CD4-positive, alpha-beta memory T cell (primary cell): ENCODE measurements at regions not wholly inside any gene's neighbourhood (a gene's known extent, or its start where the extent isn't known, plus 50 kb on each side); places are given as distances from the start of the nearest gene placed in this dataset.
A peak's percentile ranks its signal among the peaks of the same experiment; 100 is the strongest.
"Not testable (repeated sequence)": the region's sequence is repeated elsewhere in the genome, so short reads cannot be mapped to it uniquely, and the experiment has no call there.

Source experiments
- CTCF ChIA-PET: fragments of 350-600 bp; sonication (Branson Sonifier 250); formaldehyde crosslinking; loops from one replicate; lab custom pipeline; 2021; ENCODE audit warnings: inconsistent platforms; ENCODE audit not compliant: partially characterized antibody; lab: Charles Lee
- POLR2A ChIA-PET: fragments of 350-600 bp; sonication (Branson Sonifier 250); formaldehyde crosslinking; loops from one replicate; lab custom pipeline; 2021; ENCODE audit not compliant: partially characterized antibody; lab: Charles Lee
- DNase-seq, 5 donors: peaks; one replicate each; pipeline versions ENCODE4 v3.0.0 to v3.0.0-alpha.2; 2020 to 2022; ENCODE audit warnings: mixed read lengths in 1 of 5
- H3K27ac ChIP-seq: one replicate; pipeline ENCODE4 v1.7.0; 2013; ENCODE audit warnings: low read depth, low read length
- H3K27me3 ChIP-seq: 2 replicates; pipeline ENCODE4 v1.7.0; 2013; ENCODE audit warnings: mild to moderate bottlenecking, low read length, moderate library complexity; ENCODE audit not compliant: insufficient read depth
- H3K36me3 ChIP-seq: 2 replicates; pipeline ENCODE4 v1.7.0; 2013; ENCODE audit warnings: mild to moderate bottlenecking, low read length, moderate library complexity; ENCODE audit not compliant: insufficient read depth
- H3K4me1 ChIP-seq: 2 replicates; pipeline ENCODE4 v1.7.0; 2013; ENCODE audit warnings: mild to moderate bottlenecking, low read length, moderate library complexity; ENCODE audit not compliant: insufficient read depth
- H3K4me3 ChIP-seq, 2 donors: one replicate each; pipeline ENCODE4 v1.7.0; 2013; ENCODE audit warnings: low read length in 2 of 2, mild to moderate bottlenecking in 1 of 2
- H3K9me3 ChIP-seq, 2 donors: one replicate each; pipeline ENCODE4 v1.7.0; 2013; ENCODE audit warnings: low read length in 2 of 2, control low read depth in 1 of 2; ENCODE audit not compliant: control insufficient read depth in 1 of 2
- H3K27ac Mint-ChIP-seq, 7 donors: one replicate each; pipeline ENCODE4 v1.8.0; 2020 to 2021; ENCODE audit warnings: mixed read lengths in 7 of 7, mild to moderate bottlenecking in 6 of 7, inconsistent platforms in 3 of 7, moderate library complexity in 3 of 7
- H3K27me3 Mint-ChIP-seq, 2 donors: one replicate each; pipeline ENCODE4 v1.8.0; 2020 to 2021; ENCODE audit warnings: mixed read lengths in 2 of 2
- H3K36me3 Mint-ChIP-seq, 2 donors: one replicate each; pipeline ENCODE4 v1.8.0; 2020 to 2021; ENCODE audit warnings: mixed read lengths in 2 of 2, inconsistent platforms in 1 of 2, mild to moderate bottlenecking in 1 of 2
- H3K4me1 Mint-ChIP-seq, 4 donors: one replicate each; pipeline ENCODE4 v1.8.0; 2020 to 2021; ENCODE audit warnings: mixed read lengths in 4 of 4, mild to moderate bottlenecking in 1 of 4
- H3K4me3 Mint-ChIP-seq, 8 donors: one replicate each; pipeline ENCODE4 v1.8.0; 2020 to 2021; ENCODE audit warnings: mixed read lengths in 8 of 8, mild to moderate bottlenecking in 7 of 8, moderate library complexity in 6 of 8, inconsistent platforms in 3 of 8
- H3K9me3 Mint-ChIP-seq, 8 donors: one replicate each; pipeline ENCODE4 v1.8.0; 2020 to 2021; ENCODE audit warnings: mixed read lengths in 8 of 8, mild to moderate bottlenecking in 5 of 8, inconsistent platforms in 3 of 8, moderate library complexity in 1 of 8
- intact Hi-C: fragments of 100-400 bp; cut with micrococcal nuclease; formaldehyde crosslinking; loops from one replicate; pipeline ENCODE4 v1.15.1; 2023

- H3K4me1 ChIP-seq, H3K9me3 ChIP-seq, H3K36me3 Mint-ChIP-seq, H3K27ac ChIP-seq, H3K27ac Mint-ChIP-seq, H3K27me3 Mint-ChIP-seq, POLR2A ChIA-PET, H3K4me3 Mint-ChIP-seq, H3K4me1 Mint-ChIP-seq, H3K4me3 ChIP-seq, H3K27me3 ChIP-seq, DNase-seq, H3K36me3 ChIP-seq, intact Hi-C loops: not testable (repeated sequence)
- CTCF ChIA-PET, result interaction anchor here (1.1 kb wide), 1 partner anchor 15 kb away, joined by 3 read pairs; no protein-coding TSS in a partner anchor
- H3K9me3 Mint-ChIP-seq, result peaks cover 2 to 28% (median 7%) of the 10 kb centered on the region in 8 donors
Measured at GRCh38 chr3:20560446-20560845, 374.4 kb upstream of the SGO1 start.

GRCh38 chr3:20558161-20558560, 372.2 kb upstream of the SGO1 start:
- no peaks in the 10 kb centered on the region for H3K36me3 Mint-ChIP-seq
- Histone ChIP-seq H3K4me3 (no peak overlapping the region), H3K36me3 (no peaks in the 10 kb centered on the region), H3K27me3 (no peaks in the 10 kb centered on the region), H3K4me1 (no peaks in the 10 kb centered on the region), H3K27ac (no peak overlapping the region), H3K9me3 (no peaks in the 10 kb centered on the region)
- peaks cover 2 to 20% (median 7%) of the 10 kb centered on the region in 8 donors for H3K9me3 Mint-ChIP-seq
- DNase-seq, result no peak
- ChIA-PET CTCF (interaction anchor here (0.6 kb wide), 1 partner anchor 118 kb away, joined by 4 read pairs; no protein-coding TSS in a partner anchor), POLR2A (no interaction called here)
- no peaks in the 10 kb centered on the region for H3K27me3 Mint-ChIP-seq
- H3K4me3 Mint-ChIP-seq, result no peak overlapping the region
- intact Hi-C loops, result no loop called here
- H3K4me1 Mint-ChIP-seq, result no peaks in the 10 kb centered on the region
- no peak overlapping the region for H3K27ac Mint-ChIP-seq

- CTCF ChIA-PET, result no interaction called here
- Mint-ChIP-seq H3K9me3 (peaks cover 0 to 15% (median 7%) of the 10 kb centered on the region in 8 donors), H3K4me1 (no peaks in the 10 kb centered on the region), H3K4me3 (no peak overlapping the region), H3K27ac (no peak overlapping the region), H3K27me3 (no peaks in the 10 kb centered on the region), H3K36me3 (no peaks in the 10 kb centered on the region)
- POLR2A ChIA-PET, result no interaction called here
- H3K27ac ChIP-seq, result no peak overlapping the region
- no peaks in the 10 kb centered on the region for H3K36me3 ChIP-seq
- H3K27me3 ChIP-seq, result no peaks in the 10 kb centered on the region
- H3K4me3 ChIP-seq, result no peak overlapping the region
- H3K9me3 ChIP-seq, result no peaks in the 10 kb centered on the region
- H3K4me1 ChIP-seq, result no peaks in the 10 kb centered on the region
- DNase-seq, result no peak
- intact Hi-C loops, result no loop called here
Measured at GRCh38 chr3:20556661-20557060, 370.7 kb upstream of the SGO1 start.

- Histone ChIP-seq H3K27ac (no peak overlapping the region), H3K36me3 (no peaks in the 10 kb centered on the region), H3K27me3 (no peaks in the 10 kb centered on the region), H3K4me1 (no peaks in the 10 kb centered on the region), H3K4me3 (no peak overlapping the region), H3K9me3 (no peaks in the 10 kb centered on the region)
- Mint-ChIP-seq H3K4me3 (no peak overlapping the region), H3K27me3 (no peaks in the 10 kb centered on the region), H3K27ac (no peak overlapping the region), H3K4me1 (no peaks in the 10 kb centered on the region), H3K9me3 (peaks cover 0 to 16% (median 12%) of the 10 kb centered on the region in 8 donors), H3K36me3 (peaks cover 0 to 2% of the 10 kb centered on the region in 2 donors)
- intact Hi-C loops, result no loop called here
- no peak for DNase-seq
- ChIA-PET POLR2A (no interaction called here), CTCF (no interaction called here)
Measured at GRCh38 chr3:20552605-20553275, 366.7 kb upstream of the SGO1 start.

- DNase-seq, H3K36me3 Mint-ChIP-seq, H3K36me3 ChIP-seq, intact Hi-C loops, CTCF ChIA-PET, H3K27ac ChIP-seq, H3K27me3 ChIP-seq, H3K4me3 ChIP-seq, H3K27ac Mint-ChIP-seq, H3K27me3 Mint-ChIP-seq, H3K4me3 Mint-ChIP-seq, H3K9me3 ChIP-seq, H3K4me1 Mint-ChIP-seq, H3K4me1 ChIP-seq, POLR2A ChIA-PET: not testable (repeated sequence)
- peaks cover 0 to 29% (median 16%) of the 10 kb centered on the region in 8 donors for H3K9me3 Mint-ChIP-seq
Measured at GRCh38 chr3:20547361-20548269, 361.6 kb upstream of the SGO1 start.

GRCh38 chr3:20546636-20547035, 360.6 kb upstream of the SGO1 start:
- Histone ChIP-seq H3K36me3 (no peaks in the 10 kb centered on the region), H3K4me3 (no peak overlapping the region), H3K27me3 (no peaks in the 10 kb centered on the region), H3K27ac (no peak overlapping the region), H3K9me3 (no peaks in the 10 kb centered on the region), H3K4me1 (no peaks in the 10 kb centered on the region)
- Mint-ChIP-seq H3K9me3 (peaks cover 0 to 26% (median 15%) of the 10 kb centered on the region in 8 donors), H3K4me3 (no peak overlapping the region), H3K27me3 (no peaks in the 10 kb centered on the region), H3K36me3 (peaks cover 0 to 4% of the 10 kb centered on the region in 2 donors), H3K4me1 (no peaks in the 10 kb centered on the region), H3K27ac (no peak overlapping the region)
- intact Hi-C loops, result no loop called here
- ChIA-PET CTCF (no interaction called here), POLR2A (no interaction called here)
- DNase-seq, result no peak

- H3K27ac Mint-ChIP-seq, result peak overlapping the region in 1 of 7 donors; percentile 8
- Histone ChIP-seq H3K27me3 (no peaks in the 10 kb centered on the region), H3K36me3 (no peaks in the 10 kb centered on the region), H3K9me3 (no peaks in the 10 kb centered on the region), H3K27ac (no peak overlapping the region), H3K4me1 (no peaks in the 10 kb centered on the region), H3K4me3 (no peak overlapping the region)
- POLR2A ChIA-PET, result no interaction called here
- H3K4me1 Mint-ChIP-seq, result no peaks in the 10 kb centered on the region
- no peaks in the 10 kb centered on the region for H3K27me3 Mint-ChIP-seq
- DNase-seq, result no peak
- peaks cover 0 to 1% of the 10 kb centered on the region in 2 donors for H3K36me3 Mint-ChIP-seq
- peaks cover 0 to 22% (median 9%) of the 10 kb centered on the region in 8 donors for H3K9me3 Mint-ChIP-seq
- H3K4me3 Mint-ChIP-seq, result no peak overlapping the region
- CTCF ChIA-PET, result no interaction called here
- intact Hi-C loops, result no loop called here
Measured at GRCh38 chr3:20543535-20544226, 357.7 kb upstream of the SGO1 start.
